ENCODE measurements at regions not wholly inside any gene's neighbourhood (a gene's known extent, or its start where the extent isn't known, plus 50 kb on each side); places are given as distances from the start of the nearest gene placed in this dataset.
A peak's percentile ranks its signal among the peaks of the same experiment; 100 is the strongest.

DNA sequence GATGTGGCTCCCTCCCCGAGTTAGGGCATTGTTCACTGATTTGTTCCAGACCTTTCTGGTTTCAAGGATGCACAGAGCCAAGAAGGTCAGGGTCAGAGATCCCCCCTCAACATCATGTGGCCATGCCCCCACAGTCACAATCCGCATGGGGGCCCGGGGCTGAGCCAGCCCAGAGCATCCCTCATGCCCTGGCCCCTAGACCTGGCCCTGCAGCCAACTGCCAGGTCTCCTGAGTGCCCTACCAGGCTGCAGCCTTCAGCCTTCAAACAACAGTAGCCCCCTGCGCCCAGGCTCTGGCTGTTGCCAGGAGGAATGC is 142.4 kb downstream of the CRYBB2 start:
- DNase-seq, result no peak
- no peaks in the 10 kb centered on the region for H3K9me3 ChIP-seq (ENCODE audit: severe bottlenecking)
- no peak overlapping the region for H3K4me3 ChIP-seq (ENCODE audit: low read depth, low read length)
- peaks cover 47% of the 10 kb centered on the region for H3K36me3 ChIP-seq
- TF ChIP-seq, protein P1, sequence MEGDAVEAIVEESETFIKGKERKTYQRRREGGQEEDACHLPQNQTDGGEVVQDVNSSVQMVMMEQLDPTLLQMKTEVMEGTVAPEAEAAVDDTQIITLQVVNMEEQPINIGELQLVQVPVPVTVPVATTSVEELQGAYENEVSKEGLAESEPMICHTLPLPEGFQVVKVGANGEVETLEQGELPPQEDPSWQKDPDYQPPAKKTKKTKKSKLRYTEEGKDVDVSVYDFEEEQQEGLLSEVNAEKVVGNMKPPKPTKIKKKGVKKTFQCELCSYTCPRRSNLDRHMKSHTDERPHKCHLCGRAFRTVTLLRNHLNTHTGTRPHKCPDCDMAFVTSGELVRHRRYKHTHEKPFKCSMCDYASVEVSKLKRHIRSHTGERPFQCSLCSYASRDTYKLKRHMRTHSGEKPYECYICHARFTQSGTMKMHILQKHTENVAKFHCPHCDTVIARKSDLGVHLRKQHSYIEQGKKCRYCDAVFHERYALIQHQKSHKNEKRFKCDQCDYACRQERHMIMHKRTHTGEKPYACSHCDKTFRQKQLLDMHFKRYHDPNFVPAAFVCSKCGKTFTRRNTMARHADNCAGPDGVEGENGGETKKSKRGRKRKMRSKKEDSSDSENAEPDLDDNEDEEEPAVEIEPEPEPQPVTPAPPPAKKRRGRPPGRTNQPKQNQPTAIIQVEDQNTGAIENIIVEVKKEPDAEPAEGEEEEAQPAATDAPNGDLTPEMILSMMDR (IDR thresholded peaks at IDR 0.05; ENCODE audit: low read depth, low read length), result no peak
- no peaks in the 10 kb centered on the region for H3K27me3 ChIP-seq (ENCODE audit: insufficient read depth, low read depth, severe bottlenecking)
- no peak overlapping the region; the same call in 1 of the 2 replicates for H3K27ac ChIP-seq

DNA sequence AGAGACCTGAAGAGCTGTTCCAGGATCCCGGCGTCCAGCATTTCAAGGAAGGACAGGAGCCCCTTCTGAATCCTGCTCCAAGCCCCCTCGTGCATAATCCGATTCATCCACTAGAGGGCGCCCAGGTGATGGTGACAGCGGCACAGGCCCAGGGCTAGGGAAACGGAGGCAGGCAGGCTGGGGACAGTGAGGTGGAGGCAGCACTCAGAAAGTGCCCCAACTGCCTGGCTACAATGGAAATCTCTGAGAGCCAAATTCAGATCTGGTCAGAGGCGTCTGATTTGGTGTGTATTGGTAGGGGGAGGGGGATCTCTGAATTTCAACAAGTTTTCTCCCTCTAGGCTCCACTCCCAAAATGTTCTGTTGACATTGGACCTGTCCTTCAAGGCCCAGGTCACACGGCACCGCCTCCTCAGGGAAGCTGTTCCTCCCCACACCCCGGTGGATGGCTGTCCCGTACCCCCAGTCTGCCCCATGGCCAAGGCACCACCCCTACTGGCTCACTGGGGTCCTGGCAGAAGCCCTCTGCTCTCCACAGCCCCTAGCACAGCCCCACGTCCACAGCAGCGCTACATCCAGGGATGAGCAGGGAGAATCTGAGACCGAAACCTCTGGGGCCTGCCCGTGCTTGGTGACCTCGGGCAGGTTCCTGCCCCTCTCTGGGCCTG is 142.9 kb downstream of the CRYBB2 start:
- H3K36me3 ChIP-seq, result peaks cover 42% of the 10 kb centered on the region
- H3K27me3 ChIP-seq (ENCODE audit: insufficient read depth, low read depth, severe bottlenecking), result no peaks in the 10 kb centered on the region
- no peaks in the 10 kb centered on the region for H3K9me3 ChIP-seq (ENCODE audit: severe bottlenecking)
- H3K4me3 ChIP-seq (ENCODE audit: low read depth, low read length), result no peak overlapping the region
- no peak overlapping the region for H3K27ac ChIP-seq
- peak; percentile 88 for DNase-seq
- TF ChIP-seq, protein P1 (IDR thresholded peaks at IDR 0.05; ENCODE audit: low read depth, low read length), result peak; percentile 95

DNA sequence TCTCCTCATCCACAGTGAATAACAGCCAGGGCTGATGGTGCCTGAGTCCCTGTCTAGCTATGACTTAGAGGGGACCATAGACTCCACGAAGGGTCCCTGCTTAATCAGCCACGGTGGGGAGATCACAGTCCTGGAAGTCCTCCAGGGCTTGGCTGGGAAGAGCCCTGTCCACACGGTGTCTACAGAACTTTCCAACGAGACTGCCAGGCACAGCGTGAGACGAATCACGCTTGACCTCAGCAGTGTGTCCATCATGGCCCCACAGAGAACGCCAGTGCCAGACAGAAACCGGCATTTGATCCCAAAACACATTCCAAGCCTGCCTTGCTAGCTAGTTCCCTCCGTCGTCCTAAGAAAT is 143.4 kb downstream of the CRYBB2 start:
- H3K27ac ChIP-seq, result no peak overlapping the region
- no peak overlapping the region for H3K4me3 ChIP-seq (ENCODE audit: low read depth, low read length)
- TF ChIP-seq, protein P1 (IDR thresholded peaks at IDR 0.05; ENCODE audit: low read depth, low read length), result no peak
- H3K9me3 ChIP-seq (ENCODE audit: severe bottlenecking), result no peaks in the 10 kb centered on the region
- DNase-seq, result no peak
- H3K27me3 ChIP-seq (ENCODE audit: insufficient read depth, low read depth, severe bottlenecking), result no peaks in the 10 kb centered on the region
- peaks cover 38% of the 10 kb centered on the region for H3K36me3 ChIP-seq

DNA sequence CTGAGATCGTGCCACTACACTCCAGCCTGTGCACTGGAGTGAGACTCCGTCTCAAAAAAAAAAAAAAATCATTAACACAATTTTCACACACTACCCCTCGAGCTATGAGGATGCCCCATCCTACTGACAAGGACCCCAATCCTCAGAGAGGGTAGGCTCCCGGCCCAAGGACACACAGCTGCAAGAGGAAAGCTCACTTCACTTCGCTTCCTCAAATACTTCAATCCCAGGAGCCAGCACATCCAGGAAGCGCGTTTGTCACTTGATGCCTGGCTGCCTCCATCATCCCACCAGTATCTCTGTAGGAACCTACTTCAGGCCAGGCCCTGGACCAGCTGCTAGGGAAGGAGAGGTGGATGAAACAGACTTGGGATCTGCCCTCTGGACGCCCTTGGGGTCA is 144.0 kb downstream of the CRYBB2 start:
- TF ChIP-seq, protein P1 (IDR thresholded peaks at IDR 0.05; ENCODE audit: low read depth, low read length), result no peak
- no peak for DNase-seq
- Histone ChIP-seq H3K9me3 (ENCODE audit: severe bottlenecking) (no peaks in the 10 kb centered on the region), H3K4me3 (ENCODE audit: low read depth, low read length) (no peak overlapping the region), H3K27me3 (ENCODE audit: insufficient read depth, low read depth, severe bottlenecking) (no peaks in the 10 kb centered on the region), H3K27ac (no peak overlapping the region), H3K36me3 (peaks cover 34% of the 10 kb centered on the region)

DNA sequence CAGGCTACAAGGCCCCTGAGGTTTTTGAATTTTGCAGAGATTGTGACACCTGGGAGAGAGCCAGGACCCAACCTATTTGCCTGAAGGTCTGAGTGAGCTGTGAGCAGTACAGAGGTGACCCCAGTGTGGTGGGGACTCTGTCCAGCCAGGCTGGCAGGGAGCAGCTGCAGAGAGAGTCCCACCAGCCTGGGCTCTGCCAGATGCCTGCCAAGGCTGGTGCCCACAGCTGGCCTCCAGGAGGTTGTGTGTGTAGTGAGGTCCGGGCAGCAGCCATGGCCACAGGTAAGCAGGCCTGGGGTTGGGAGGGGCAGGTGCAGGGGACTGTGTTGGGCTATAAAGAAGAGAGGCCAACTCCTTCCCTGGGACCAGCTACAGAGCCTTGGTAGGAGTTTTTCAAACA is 144.8 kb downstream of the CRYBB2 start:
- DNase-seq, result no peak
- no peak overlapping the region for H3K4me3 ChIP-seq (ENCODE audit: low read depth, low read length)
- H3K27me3 ChIP-seq (ENCODE audit: insufficient read depth, low read depth, severe bottlenecking), result no peaks in the 10 kb centered on the region
- H3K27ac ChIP-seq, result no peak overlapping the region
- H3K9me3 ChIP-seq (ENCODE audit: severe bottlenecking), result no peaks in the 10 kb centered on the region
- peaks cover 26% of the 10 kb centered on the region for H3K36me3 ChIP-seq
- TF ChIP-seq, protein P1 (IDR thresholded peaks at IDR 0.05; ENCODE audit: low read depth, low read length), result no peak

DNA sequence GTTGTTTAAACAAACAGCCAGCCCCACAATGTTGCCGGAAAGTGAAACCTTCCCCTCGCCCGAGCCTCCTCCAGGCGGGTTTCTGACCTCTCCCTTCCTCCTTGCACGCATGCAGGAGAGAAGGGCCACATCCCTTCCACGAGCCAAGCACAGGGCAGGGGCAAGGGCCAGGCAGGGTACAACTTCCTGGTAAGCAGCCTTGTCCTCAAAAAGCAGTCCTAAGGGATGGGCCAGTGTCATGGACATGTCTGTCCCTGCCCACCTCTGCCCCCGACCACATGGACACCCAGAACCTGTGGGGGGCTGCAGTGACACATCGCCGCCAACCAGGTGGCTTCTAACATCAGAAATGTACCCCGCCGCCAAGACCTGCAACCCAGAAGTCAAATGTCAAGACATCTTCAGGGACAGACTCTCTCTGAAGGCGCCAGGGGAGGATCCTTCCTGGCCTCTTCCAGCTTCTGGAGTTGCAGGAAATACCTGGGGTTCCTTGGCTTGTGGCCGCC is 145.3 kb downstream of the CRYBB2 start:
- no peak overlapping the region for H3K27ac ChIP-seq
- TF ChIP-seq, protein P1 (IDR thresholded peaks at IDR 0.05; ENCODE audit: low read depth, low read length), result no peak
- peaks cover 21% of the 10 kb centered on the region for H3K36me3 ChIP-seq

More for the DNA sequence above, 145.3 kb downstream of the CRYBB2 start:
- H3K27me3 ChIP-seq (ENCODE audit: insufficient read depth, low read depth, severe bottlenecking), result no peaks in the 10 kb centered on the region
- no peak overlapping the region for H3K4me3 ChIP-seq (ENCODE audit: low read depth, low read length)
- no peak for DNase-seq
- H3K9me3 ChIP-seq (ENCODE audit: severe bottlenecking), result no peaks in the 10 kb centered on the region
